ENCODE measurements at regions not wholly inside any gene's neighbourhood (a gene's known extent, or its start where the extent isn't known, plus 50 kb on each side); places are given as distances from the start of the nearest gene placed in this dataset.

- Mint-ChIP-seq H3K4me3 (no peak overlapping the region), H3K27ac (no peak overlapping the region), H3K4me1 (no peaks in the 10 kb centered on the region), H3K36me3 (ENCODE audit: low read depth) (no peaks in the 10 kb centered on the region), H3K9me3 (no peaks in the 10 kb centered on the region), H3K27me3 (no peaks in the 10 kb centered on the region)
- ATAC-seq (replicated peaks) = no peak
Observed at GRCh38 chr13:92938486-92939020, 288.1 kb upstream of the GPC6 start.

- H3K27ac Mint-ChIP-seq = no peak overlapping the region
- ATAC-seq (replicated peaks) = no peak
- H3K4me3 Mint-ChIP-seq = no peak overlapping the region
- no peaks in the 10 kb centered on the region for H3K36me3 Mint-ChIP-seq (ENCODE audit: low read depth)
- no peaks in the 10 kb centered on the region for H3K27me3 Mint-ChIP-seq
- no peaks in the 10 kb centered on the region for H3K9me3 Mint-ChIP-seq
- H3K4me1 Mint-ChIP-seq = no peaks in the 10 kb centered on the region
Observed at GRCh38 chr13:92941167-92941566, 285.4 kb upstream of the GPC6 start.

- Mint-ChIP-seq H3K4me1 (no peaks in the 10 kb centered on the region), H3K27ac (no peak overlapping the region), H3K9me3 (peaks cover 4% of the 10 kb centered on the region), H3K4me3 (no peak overlapping the region), H3K27me3 (no peaks in the 10 kb centered on the region), H3K36me3 (ENCODE audit: low read depth) (no peaks in the 10 kb centered on the region)
- no peak for ATAC-seq (replicated peaks)
Observed at GRCh38 chr13:92947770-92948434, 278.7 kb upstream of the GPC6 start.

- no peak overlapping the region for H3K27ac Mint-ChIP-seq
- no peaks in the 10 kb centered on the region for H3K36me3 Mint-ChIP-seq (ENCODE audit: low read depth)
- H3K4me1 Mint-ChIP-seq = no peaks in the 10 kb centered on the region
- no peak overlapping the region for H3K4me3 Mint-ChIP-seq
- H3K9me3 Mint-ChIP-seq = peaks cover 7% of the 10 kb centered on the region
- H3K27me3 Mint-ChIP-seq = no peaks in the 10 kb centered on the region
- no peak for ATAC-seq (replicated peaks)
Observed at GRCh38 chr13:92950771-92951170, 275.8 kb upstream of the GPC6 start.

GRCh38 chr13:92951273-92951890, 275.2 kb upstream of the GPC6 start:
- no peak for ATAC-seq (replicated peaks)
- peaks cover 7% of the 10 kb centered on the region for H3K9me3 Mint-ChIP-seq
- H3K27me3 Mint-ChIP-seq = no peaks in the 10 kb centered on the region
- no peaks in the 10 kb centered on the region for H3K4me1 Mint-ChIP-seq
- no peaks in the 10 kb centered on the region for H3K36me3 Mint-ChIP-seq (ENCODE audit: low read depth)
- no peak overlapping the region for H3K27ac Mint-ChIP-seq
- no peak overlapping the region for H3K4me3 Mint-ChIP-seq

- no peaks in the 10 kb centered on the region for H3K4me1 Mint-ChIP-seq
- H3K4me3 Mint-ChIP-seq = no peak overlapping the region
- H3K27ac Mint-ChIP-seq = no peak overlapping the region
- no peaks in the 10 kb centered on the region for H3K27me3 Mint-ChIP-seq
- no peak for ATAC-seq (replicated peaks)
- peaks cover 10% of the 10 kb centered on the region for H3K9me3 Mint-ChIP-seq
- no peaks in the 10 kb centered on the region for H3K36me3 Mint-ChIP-seq (ENCODE audit: low read depth)
Observed at GRCh38 chr13:92952161-92952560, 274.4 kb upstream of the GPC6 start.

GRCh38 chr13:92954746-92955145, 271.9 kb upstream of the GPC6 start:
- no peaks in the 10 kb centered on the region for H3K36me3 Mint-ChIP-seq (ENCODE audit: low read depth)
- ATAC-seq (replicated peaks) = no peak
- no peaks in the 10 kb centered on the region for H3K27me3 Mint-ChIP-seq

GRCh38 chr13:92959790-92960189, 266.8 kb upstream of the GPC6 start:
- Mint-ChIP-seq H3K4me3 (no peak overlapping the region), H3K9me3 (peaks cover 14% of the 10 kb centered on the region), H3K27me3 (no peaks in the 10 kb centered on the region), H3K36me3 (ENCODE audit: low read depth) (no peaks in the 10 kb centered on the region), H3K27ac (no peak overlapping the region), H3K4me1 (no peaks in the 10 kb centered on the region)
- ATAC-seq (replicated peaks) = no peak

More at GRCh38 chr13:92954746-92955145, 271.9 kb upstream of the GPC6 start:
- Mint-ChIP-seq H3K4me1 (no peaks in the 10 kb centered on the region), H3K27ac (no peak overlapping the region), H3K9me3 (peaks cover 15% of the 10 kb centered on the region), H3K4me3 (no peak overlapping the region)

- Mint-ChIP-seq H3K4me1 (no peaks in the 10 kb centered on the region), H3K4me3 (no peak overlapping the region), H3K27me3 (no peaks in the 10 kb centered on the region), H3K27ac (no peak overlapping the region), H3K36me3 (ENCODE audit: low read depth) (no peaks in the 10 kb centered on the region), H3K9me3 (peaks cover 12% of the 10 kb centered on the region)
- ATAC-seq (replicated peaks) = no peak
Observed at GRCh38 chr13:92963029-92963428, 263.6 kb upstream of the GPC6 start.

GRCh38 chr13:92966341-92966740, 260.3 kb upstream of the GPC6 start:
- no peaks in the 10 kb centered on the region for H3K27me3 Mint-ChIP-seq
- ATAC-seq (replicated peaks) = no peak
- H3K4me1 Mint-ChIP-seq = no peaks in the 10 kb centered on the region
- no peaks in the 10 kb centered on the region for H3K36me3 Mint-ChIP-seq (ENCODE audit: low read depth)
- H3K9me3 Mint-ChIP-seq = peaks cover 3% of the 10 kb centered on the region
- H3K27ac Mint-ChIP-seq = no peak overlapping the region
- H3K4me3 Mint-ChIP-seq = no peak overlapping the region

- H3K27ac Mint-ChIP-seq = no peak overlapping the region
- no peaks in the 10 kb centered on the region for H3K4me1 Mint-ChIP-seq
- ATAC-seq (replicated peaks) = no peak
- H3K27me3 Mint-ChIP-seq = no peaks in the 10 kb centered on the region
- no peaks in the 10 kb centered on the region for H3K36me3 Mint-ChIP-seq (ENCODE audit: low read depth)
- H3K4me3 Mint-ChIP-seq = no peak overlapping the region
- H3K9me3 Mint-ChIP-seq = no peaks in the 10 kb centered on the region
Observed at GRCh38 chr13:92966900-92967299, 259.7 kb upstream of the GPC6 start.

GRCh38 chr13:92967923-92968322, 258.7 kb upstream of the GPC6 start:
- no peaks in the 10 kb centered on the region for H3K4me1 Mint-ChIP-seq
- no peaks in the 10 kb centered on the region for H3K9me3 Mint-ChIP-seq
- H3K27me3 Mint-ChIP-seq = no peaks in the 10 kb centered on the region
- no peak overlapping the region for H3K4me3 Mint-ChIP-seq
- no peak overlapping the region for H3K27ac Mint-ChIP-seq
- no peaks in the 10 kb centered on the region for H3K36me3 Mint-ChIP-seq (ENCODE audit: low read depth)
- no peak for ATAC-seq (replicated peaks)

- Mint-ChIP-seq H3K4me1 (no peaks in the 10 kb centered on the region), H3K36me3 (ENCODE audit: low read depth) (no peaks in the 10 kb centered on the region)
Observed at GRCh38 chr13:92972751-92973150, 253.9 kb upstream of the GPC6 start.

GRCh38 chr13:92974905-92975429, 251.6 kb upstream of the GPC6 start:
- H3K4me1 Mint-ChIP-seq = no peaks in the 10 kb centered on the region
- no peaks in the 10 kb centered on the region for H3K36me3 Mint-ChIP-seq (ENCODE audit: low read depth)
- H3K27ac Mint-ChIP-seq = no peak overlapping the region
- no peak overlapping the region for H3K4me3 Mint-ChIP-seq
- no peak for ATAC-seq (replicated peaks)
- peaks cover 4% of the 10 kb centered on the region for H3K9me3 Mint-ChIP-seq
- no peaks in the 10 kb centered on the region for H3K27me3 Mint-ChIP-seq

More at GRCh38 chr13:92972751-92973150, 253.9 kb upstream of the GPC6 start:
- Mint-ChIP-seq H3K27ac (no peak overlapping the region), H3K27me3 (no peaks in the 10 kb centered on the region), H3K9me3 (peaks cover 4% of the 10 kb centered on the region), H3K4me3 (no peak overlapping the region)
- no peak for ATAC-seq (replicated peaks)

GRCh38 chr13:92976657-92977056, 249.9 kb upstream of the GPC6 start:
- H3K36me3 Mint-ChIP-seq (ENCODE audit: low read depth) = no peaks in the 10 kb centered on the region
- no peak overlapping the region for H3K27ac Mint-ChIP-seq
- H3K27me3 Mint-ChIP-seq = no peaks in the 10 kb centered on the region
- peaks cover 4% of the 10 kb centered on the region for H3K9me3 Mint-ChIP-seq
- no peaks in the 10 kb centered on the region for H3K4me1 Mint-ChIP-seq
- ATAC-seq (replicated peaks) = no peak
- H3K4me3 Mint-ChIP-seq = no peak overlapping the region

Data from activated T-helper 17 cell treated with anti-CD3 and anti-CD28 coated beads, Interleukin-2, amount 50 U/mL, for 72 hours (primary cell).